DMS114 treated with DMSO at 0.1 percent for 48 hours (cell line): ENCODE measurements at regions not wholly inside any gene's neighbourhood (a gene's known extent, or its start where the extent isn't known, plus 50 kb on each side); places are given as distances from the start of the nearest gene placed in this dataset.

Experiments used
- DNase-seq: peaks from one replicate; lab custom pipeline; 2025; ENCODE audit not compliant: unreplicated experiment; lab: John Stamatoyannopoulos, UW

- DNase-seq, result no peak
Measured at GRCh38 chr20:50272724-50273446, 82.3 kb downstream of the CEBPB start.

DNA sequence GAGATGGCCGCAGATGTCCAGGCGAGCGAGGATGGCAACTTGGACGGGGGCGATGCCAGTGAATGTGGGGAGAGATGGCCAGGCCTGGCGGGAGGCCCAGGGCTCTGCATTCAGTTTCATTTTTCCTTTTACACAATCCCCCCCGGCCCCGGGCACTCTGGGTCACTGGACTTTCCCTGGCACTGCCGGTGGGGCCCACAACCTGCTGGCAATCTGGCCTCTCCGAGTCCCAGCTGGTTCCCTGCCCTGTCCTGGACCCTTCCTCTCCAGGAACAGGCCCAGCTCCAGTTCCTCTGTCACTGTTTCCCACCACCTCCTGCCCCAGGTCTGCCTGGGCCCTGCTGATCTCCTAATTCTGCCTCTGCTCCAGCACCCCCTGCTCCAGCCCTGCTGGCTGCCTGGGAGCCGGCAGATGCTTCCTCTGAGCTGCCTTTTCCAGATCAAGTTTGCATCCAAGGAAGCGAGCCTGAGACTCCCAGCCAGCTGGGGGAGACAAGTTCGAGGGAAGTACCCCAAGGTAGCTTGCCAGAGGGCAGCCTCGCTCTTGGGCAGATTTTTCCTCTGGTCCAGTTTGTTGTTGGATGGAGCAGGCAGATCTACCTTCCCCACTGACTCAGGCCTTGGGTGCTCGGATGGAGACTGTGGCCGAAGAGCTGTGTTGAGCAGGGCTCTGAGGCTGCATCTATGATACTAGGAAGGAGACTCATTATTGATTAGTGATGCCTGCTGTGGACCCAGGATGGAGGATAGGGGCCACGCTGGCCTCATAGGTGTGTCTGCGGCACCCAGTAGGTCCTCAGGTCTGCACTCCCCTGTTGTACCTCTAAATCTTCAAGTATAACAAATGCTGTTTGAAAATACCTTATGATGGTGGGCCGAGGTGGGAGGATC lies 83.2 kb downstream of the CEBPB start:
- no peak for DNase-seq

- DNase-seq, result no peak
Measured at GRCh38 chr20:50274570-50275430, 84.2 kb downstream of the CEBPB start.

DNA sequence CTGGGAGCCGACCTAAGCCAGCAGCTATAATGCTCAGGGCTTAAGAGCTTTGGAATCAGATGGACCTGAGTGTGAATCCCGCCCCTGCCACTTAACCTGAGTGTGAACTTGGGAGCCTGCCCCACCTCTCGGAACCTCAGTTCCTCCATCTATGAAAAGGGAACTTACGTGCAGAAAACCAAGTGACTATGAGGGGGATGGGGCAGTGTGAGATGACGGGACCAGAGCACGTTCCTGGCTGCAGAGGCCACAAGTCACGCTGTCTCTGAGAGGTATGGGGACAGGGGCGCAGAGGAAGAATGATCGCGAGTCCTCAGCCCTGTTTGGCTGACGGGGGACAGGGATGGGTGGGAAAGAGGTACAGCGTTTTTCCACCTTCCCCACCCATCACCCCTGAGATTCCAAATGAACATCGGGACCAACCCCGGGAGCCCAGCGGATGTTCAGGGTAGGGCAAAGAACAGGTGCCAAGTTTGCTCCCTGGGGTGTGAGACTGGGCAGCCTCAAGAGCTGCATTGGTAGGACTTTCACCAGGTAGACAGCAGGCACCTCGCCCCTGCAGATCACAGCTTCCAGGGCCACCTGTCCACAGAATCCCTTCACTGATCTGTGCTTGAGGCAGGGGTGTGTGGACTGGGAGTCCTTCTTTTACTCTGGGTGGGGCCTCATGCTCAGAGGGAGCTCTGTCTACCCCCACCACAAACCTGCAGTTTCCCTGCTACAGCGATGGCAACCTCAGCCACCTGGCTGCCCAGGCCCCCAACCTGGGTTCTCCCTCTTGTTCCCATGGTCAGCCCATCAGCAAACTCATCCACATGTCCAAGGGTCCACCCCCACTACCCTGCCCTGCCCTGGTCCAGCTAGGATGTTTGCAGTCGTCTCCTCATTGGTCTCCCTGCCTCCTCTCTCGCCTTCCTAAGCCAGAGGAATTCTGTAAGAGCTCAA lies 85.8 kb downstream of the CEBPB start:
- no peak for DNase-seq

GRCh38 chr20:50277064-50277415 lies 86.4 kb downstream of the CEBPB start:
- no peak for DNase-seq

GRCh38 chr20:50277460-50278376 lies 87.1 kb downstream of the CEBPB start:
- DNase-seq, result no peak

GRCh38 chr20:50278377-50278683 lies 87.7 kb downstream of the CEBPB start:
- no peak for DNase-seq

DNA sequence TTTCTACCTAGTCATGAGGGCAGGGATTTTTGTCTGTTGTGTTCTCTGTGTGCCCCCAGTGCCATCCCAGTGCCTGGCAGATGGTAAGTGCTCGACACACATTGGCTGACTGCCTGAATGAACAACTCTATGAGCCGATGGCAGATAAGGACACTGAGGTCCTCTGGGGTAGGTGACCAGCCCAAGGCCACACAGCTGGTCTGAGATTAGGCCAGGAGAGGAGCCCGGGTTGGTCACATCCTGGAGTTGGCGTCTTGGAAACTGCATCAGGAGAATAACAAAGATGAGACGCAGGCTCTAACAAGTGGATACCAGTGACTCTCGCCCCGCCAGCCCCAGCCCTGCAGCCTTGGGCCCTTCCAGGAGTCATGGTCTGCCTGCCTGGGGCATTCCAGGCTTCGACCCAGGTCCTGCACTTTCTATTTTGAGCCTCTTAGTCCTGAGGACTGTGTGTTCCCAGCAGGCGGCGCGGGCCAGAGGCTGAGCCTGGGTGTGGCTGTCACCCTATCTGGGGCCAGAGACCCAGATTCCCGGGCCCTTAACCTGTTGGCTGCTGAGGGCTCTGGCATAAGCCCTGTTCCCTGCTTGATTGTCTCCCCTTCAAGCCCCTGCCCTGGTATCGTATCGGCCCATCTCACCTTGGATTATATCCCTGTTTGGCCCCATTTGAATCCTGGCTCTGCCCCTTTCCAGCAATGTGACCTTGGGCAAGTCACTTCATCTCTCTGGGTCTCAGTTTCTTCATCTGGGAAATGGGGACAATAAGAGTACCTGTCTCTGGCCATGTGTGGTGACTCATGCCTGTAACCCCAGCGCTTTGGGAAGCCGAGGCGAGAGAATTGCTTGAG lies 88.3 kb downstream of the CEBPB start:
- DNase-seq, result no peak

- no peak for DNase-seq
Measured at GRCh38 chr20:50279988-50280850, 89.6 kb downstream of the CEBPB start.

- no peak for DNase-seq
Measured at GRCh38 chr20:50280851-50281655, 90.4 kb downstream of the CEBPB start.

GRCh38 chr20:50281831-50282591 lies 91.4 kb downstream of the CEBPB start:
- no peak for DNase-seq

DNA sequence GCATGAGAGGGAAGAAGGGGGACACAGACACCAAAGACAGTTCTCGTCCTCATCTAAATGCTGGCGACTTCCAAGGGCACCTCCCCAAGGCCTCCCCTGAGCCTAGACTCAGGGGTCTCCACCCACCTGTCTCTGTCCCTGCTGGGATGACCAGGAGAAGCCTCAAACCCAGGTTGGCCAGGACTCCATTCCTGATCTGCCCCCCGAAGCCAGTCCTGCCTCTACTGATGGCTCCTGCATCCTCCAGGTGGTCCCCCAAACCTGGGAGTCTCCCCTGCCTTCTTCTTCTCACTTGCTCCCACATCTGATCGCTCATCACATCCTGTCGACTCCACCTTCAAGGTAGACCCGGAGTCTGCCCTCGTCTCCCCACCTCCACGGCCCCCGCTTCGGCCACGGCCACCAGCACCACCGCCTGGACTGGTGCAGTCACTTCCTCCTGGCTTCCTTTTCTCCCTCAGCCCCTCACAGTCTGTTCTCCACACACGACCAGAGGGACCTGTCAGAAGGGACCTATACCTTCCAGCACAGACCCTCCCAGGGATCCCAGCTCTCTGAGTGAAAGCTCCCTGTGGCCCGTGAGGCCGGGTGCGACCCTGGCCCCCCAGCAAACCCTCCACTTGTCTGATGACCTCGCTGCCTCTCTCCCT lies 92.1 kb downstream of the CEBPB start:
- no peak for DNase-seq

DNA sequence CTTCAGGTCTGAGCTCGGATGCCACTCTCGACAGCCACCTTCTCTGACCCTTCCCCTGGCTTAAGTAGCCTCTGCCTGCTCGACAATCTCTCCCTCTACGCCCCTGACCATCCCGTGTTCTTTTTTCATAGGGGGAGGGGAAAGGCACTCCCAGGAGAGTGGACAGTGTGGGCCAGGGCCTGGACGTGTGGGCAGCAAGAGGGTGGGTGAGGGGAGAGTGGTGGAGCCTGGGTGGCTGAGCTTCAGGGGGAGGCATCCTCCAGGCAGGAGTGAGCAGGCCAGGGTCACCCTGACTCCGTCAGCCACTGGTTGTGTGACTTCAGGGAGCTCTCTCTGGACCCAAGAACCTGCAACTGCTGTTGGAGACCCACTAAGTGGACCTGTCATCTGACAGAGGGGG lies 92.7 kb downstream of the CEBPB start:
- no peak for DNase-seq

DNA sequence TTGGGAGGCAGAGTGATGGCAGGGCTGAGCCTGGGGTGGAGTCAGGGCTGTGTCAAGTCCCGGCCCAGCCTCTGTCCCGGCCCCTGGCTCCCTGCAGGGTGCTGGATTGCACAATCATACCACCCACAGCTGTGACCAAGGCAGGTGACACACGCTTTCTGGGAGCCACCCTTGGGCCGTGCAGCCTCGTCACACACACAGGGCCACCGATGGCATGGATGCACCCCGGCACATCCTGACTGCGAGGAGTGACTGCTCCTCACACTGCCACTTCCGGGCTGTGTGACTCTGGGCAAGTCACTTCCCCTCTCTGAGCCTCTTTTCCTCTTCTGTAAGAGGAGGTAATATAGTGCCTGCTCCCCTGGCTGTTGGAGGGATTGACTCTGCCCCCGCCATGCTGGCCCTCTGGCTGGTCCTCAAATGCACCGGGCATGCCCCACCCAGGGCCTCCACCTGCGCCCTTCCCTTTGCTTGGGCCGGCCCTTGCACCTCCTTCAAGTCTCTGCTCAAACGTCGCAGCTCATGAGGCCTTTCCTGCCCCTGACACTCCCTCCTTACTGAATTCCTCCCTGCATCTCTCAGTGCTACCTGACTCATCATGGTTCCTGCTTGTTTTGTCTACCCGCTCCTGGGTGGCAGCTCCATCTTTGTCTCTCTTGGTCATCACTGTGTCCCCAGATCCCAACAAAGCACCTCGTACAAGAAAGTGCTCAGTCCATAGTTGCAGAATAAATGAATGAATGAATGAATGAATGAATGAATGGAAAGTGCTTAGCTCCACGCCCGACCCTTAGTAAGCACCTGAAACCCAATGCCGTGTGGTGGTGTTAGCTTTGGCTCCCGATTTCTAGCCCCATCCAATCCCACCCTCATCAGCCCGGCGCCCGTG lies 93.5 kb downstream of the CEBPB start:
- DNase-seq, result no peak
